Mucosa of gallbladder (tissue), 1 donor: ENCODE measurements at regions not wholly inside any gene's neighbourhood (a gene's known extent, or its start where the extent isn't known, plus 50 kb on each side); places are given as distances from the start of the nearest gene placed in this dataset.
"Not testable (repeated sequence)": the region's sequence is repeated elsewhere in the genome, so short reads cannot be mapped to it uniquely, and the experiment has no call there.

Experiments
- DNase-seq: peaks from one replicate; pipeline ENCODE4 v3.0.0-alpha.2; 2020; ENCODE audit warnings: low spot score
- donor health status: DM: no; HTN: no; CAD: no.

- DNase-seq, result no peak
Measured at GRCh38 chr14:88983755-88984154, 159.3 kb downstream of the TTC8 start.

DNA sequence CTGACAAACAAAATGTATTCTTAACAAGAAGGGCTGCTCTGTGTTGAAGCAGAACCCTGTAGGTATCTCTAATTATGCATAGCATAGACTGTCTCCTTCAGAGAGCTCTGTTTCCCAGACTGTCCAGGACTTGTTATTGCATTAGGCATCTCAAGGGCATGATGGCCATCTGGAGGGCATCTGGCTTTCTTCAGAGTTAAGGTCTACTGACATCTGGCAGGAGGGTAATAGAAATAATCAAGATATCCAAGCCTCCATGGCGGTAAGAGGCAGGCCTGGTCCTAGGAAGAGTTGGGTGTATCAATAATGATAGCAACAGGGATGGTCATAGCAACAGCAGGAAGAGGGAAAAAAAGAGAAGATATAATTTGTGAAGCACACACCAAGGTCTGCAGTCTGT, 161.2 kb downstream of the TTC8 start:
- DNase-seq, result no peak

DNA sequence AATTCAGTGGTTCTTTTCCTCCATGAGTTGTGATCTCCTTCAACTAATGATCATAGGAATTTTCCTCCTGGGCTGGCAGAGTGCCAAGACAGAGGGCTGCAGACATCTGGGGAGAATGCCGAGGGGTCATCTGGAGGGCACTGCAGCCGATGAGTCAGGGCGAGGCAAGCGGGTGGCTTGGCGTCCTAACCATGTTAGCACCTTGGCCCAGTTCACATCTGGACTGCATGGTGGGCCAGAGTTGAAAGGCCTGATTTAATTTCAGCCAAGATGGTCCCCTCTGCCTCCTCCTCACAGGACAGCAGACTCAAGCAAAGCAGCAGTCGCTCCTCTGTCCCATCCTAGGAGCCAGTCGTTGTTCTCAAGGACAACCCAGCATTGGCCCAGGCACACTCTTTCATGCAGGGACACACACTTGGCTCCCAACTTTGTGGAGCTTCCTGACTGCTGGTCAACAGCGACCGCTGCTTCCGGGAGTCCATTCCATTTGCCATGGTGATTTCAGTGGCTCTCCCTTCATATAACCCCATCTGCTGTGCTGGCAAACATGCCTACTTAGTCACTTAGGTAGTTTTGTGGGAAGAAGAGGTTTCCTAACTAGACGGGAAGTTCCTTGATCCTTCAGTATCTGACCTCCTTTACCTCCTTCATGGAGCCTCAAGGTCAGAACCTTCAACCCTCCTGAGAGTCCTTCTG, 161.8 kb downstream of the TTC8 start:
- no peak for DNase-seq

DNA sequence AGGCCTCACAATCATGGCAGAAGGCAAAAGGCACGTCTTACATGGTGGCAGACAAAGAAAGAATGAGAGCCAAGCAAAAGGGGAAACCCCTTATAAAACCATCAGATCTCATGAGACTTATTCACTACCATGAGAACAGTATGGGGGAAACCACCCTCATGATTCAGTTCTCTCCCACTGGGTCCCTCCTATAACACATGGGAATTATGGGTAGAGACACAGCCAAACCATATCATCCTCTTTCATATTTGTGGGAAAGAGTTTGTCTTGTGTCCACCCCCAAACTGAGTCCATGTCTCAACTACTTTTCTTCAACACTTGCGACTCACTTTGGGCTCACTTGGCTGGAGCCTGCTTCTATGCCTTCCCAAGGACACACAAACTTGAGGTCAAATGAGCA, 162.5 kb downstream of the TTC8 start:
- DNase-seq, result not testable (repeated sequence)

GRCh38 chr14:88987516-88987915, 163.1 kb downstream of the TTC8 start:
- no peak for DNase-seq

DNA sequence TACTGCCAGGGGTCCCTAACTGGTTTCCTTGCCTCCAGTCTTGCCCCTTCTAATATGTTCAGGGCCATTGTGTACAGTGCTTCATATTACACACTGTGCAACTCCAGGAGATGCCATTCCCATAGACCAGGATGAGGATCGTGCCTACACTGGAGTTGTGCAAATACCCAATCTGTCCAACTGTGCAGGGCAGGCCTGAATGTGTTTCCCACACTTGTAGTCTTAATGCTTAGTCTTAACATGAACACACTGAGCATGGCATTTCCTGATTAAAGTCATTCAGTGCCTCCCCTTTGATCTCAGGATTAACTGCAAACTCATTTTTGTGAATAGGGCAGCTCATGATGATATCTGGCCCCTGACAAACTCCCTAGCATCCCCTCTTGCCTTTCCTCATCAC, 165.5 kb downstream of the TTC8 start:
- no peak for DNase-seq

- DNase-seq, result no peak
Measured at GRCh38 chr14:88990856-88991255, 166.4 kb downstream of the TTC8 start.

- no peak for DNase-seq
Measured at GRCh38 chr14:88992011-88992410, 167.6 kb downstream of the TTC8 start.

DNA sequence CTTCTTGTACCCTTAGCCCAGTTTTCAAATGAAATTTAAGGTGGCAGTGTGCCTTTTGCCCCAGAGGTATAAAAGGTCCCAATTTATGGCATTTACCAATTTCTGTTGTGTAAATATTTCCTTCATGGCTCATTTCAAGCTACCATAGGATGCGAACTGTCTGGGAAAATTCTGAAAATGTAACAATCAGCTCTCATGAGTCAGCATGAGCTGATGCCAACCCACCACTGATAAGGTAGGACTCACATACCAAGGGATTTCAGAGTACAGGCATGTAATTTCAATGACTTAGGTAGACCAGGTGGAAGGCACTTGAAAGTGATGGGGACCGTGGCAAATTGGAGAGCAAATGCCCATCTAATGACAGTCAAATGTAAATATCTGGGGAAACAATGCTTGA, 169.5 kb downstream of the TTC8 start:
- no peak for DNase-seq

- no peak for DNase-seq
Measured at GRCh38 chr14:88995437-88996198, 171.2 kb downstream of the TTC8 start.

- DNase-seq, result no peak
Measured at GRCh38 chr14:88998027-88998426, 173.6 kb downstream of the TTC8 start.

DNA sequence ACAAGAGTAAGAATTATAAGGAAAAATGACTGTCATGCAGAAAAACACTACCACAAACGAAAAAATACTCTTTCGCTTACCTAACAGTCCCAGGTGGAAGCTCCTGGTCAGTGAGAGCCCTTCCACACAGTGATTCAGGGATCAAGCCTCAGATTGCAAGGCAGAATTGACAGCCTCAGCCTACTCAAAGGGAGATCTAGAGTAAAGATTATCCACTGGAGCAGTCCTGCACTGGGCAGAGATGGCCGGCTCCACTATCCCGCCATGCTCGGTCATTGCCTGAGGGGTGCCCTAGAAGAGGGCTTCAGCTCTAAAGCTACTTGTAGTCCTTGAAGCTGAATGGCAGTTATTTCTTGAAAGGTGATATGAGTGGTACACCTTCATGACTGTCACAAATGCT, 174.7 kb downstream of the TTC8 start:
- DNase-seq, result no peak

DNA sequence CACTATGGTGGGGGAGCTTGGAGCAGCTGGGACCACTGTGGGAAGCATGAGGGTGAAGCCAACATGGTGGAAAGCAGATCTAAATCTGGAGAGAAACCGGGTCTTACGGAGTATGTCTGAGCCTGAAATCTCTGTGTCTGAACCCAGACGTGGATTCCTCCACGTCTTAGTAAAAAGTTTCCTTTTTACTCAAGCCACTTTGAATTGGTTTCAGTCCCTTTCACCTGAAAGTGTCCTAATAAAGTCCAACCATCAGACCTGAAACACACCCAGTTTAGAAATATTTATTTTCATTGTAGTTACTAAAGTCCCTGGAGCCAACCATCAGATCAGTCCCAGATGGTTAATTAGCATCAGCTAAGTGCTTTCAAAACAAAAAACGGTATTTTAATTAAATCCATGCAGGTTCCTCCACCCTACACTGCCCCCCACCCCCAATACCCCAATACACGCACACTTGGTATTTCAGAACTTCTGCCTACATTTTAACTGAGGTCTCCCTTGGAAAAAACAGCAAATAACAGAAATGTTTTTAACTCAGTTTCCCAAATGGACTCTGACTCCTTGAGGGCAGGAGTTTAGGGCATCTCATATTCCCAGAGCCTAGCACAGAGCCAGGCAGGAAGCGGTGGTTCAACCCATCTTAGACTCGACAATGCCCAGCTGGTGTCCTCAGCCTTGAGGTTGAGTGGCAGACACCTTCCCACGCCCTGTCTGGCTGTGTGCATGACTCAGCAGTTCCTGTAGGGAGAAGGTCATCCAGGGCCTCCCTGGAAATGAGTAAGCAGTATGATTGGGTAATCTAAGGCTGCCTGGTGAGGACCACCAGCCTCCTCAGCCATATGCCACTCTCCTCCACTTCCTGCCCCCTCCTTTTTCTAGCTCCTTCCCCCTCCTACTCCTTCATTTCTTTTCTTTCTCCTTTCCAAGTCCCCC, 175.8 kb downstream of the TTC8 start:
- DNase-seq, result no peak

GRCh38 chr14:89004166-89004565, 179.7 kb downstream of the TTC8 start:
- DNase-seq, result no peak

DNA sequence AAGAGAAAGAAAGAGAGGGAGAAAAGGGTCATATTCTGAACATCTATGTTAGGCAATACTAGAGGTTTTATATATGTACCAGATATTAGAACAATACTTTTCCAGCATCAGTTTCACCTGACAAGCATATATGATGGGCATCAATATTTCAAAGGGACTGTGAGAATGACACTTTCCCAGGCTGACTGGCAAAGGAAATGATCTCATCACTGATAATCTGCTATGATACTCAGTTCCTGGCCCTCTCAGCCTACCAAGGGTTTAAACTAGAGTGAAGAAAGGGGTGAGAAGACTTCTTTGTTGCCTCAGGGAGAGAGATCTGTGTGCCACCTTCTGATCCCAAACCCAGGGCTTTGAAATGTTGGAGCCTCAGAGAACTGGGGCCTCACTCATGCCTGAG, 183.5 kb downstream of the TTC8 start:
- DNase-seq, result no peak

DNA sequence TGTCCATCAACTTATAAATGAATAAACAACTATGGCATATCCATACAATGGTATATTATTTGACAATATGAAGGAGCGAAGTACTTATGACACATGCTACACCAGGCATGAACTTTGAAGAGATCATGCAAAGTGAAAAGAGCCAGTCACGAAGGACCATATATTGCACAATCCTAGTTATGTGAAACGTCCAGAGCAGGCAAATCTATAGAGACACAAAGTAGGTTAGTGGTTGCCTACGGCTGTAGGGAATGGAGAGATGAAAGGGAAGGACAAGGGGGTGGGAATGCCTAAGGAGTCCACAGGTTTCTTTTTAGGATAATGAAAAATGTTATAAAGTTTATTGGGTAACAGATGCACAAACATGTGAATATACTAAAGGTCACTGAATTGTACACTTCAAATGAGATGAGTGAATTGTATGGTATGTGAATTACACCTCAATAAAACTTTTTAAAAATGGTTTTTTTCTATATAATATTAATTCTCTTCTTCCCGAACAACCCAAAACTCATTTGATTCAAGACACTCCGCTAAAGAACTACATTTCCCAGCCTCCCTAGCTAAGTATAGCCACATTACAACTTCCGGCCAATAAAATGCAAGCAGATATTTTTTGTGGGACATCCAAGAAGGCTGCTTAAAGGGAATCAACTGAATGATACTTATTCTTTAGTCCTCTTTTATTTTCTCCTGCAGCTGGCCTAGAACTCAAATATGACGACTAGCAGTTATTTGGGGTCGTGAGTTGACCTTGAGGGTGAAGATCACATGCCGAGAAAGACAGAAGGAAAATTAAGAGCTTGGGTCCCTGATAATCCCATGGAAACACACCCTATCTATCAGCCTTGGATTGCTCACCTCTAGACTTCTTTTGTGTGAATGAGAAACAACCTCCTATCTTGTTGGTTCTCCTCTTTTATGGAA, 187.2 kb downstream of the TTC8 start:
- no peak for DNase-seq

DNA sequence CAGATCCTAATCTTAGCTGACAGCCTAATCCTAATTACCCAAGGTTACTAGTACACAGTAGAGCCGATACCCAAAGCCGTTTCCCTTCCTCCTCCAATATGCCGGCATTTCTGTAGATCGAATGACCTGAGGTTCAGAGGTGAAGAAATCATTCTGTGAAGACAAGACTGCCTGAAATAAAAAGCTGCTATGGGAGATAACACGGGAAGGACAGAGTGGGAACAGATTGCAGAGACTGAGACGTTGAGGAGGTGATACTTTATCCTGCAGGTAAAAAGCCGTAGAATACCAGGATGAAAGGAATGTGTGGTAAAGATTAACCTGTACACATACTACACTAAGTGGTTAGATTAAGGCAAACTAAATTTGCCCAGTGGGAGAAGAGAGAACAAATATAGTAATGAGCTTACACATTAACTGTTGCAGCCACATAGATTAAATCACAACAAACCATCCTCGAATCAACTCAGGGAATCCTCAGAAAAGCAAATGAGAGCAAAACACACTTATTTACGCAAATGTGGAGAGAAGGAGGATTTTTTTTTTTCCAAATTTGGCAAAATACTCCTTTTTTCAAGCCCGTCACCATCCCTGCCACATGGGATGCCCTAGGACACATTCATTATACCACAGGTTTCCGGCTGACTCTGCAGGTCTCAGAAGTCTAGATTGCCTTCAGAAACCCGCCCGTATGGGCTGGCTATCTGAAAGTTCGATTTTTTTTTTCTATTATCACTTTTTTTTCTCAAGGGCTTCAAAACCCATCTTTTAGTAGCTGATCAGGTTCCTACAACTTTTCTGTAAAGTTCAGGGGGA, 188.0 kb downstream of the TTC8 start:
- no peak for DNase-seq

DNA sequence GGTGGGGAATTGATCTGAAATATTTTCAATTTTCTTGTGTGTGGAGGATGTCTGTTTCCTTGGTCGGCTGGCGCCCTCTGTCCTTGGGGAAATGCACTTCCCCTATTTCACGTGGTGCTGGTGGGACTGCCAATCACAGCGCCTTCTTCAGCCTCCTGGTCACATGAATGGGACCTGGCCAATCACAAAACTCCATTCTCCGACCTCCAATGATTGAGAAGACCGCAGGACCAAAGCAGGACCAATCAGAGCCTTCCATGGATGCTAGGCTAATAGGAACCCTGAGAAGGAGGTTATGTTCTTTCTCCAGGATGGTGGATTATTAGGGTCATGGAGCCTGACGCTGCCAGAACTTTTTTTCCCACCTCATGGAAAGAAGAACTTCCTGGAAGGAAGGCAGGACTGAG, 188.7 kb downstream of the TTC8 start:
- DNase-seq, result no peak

DNA sequence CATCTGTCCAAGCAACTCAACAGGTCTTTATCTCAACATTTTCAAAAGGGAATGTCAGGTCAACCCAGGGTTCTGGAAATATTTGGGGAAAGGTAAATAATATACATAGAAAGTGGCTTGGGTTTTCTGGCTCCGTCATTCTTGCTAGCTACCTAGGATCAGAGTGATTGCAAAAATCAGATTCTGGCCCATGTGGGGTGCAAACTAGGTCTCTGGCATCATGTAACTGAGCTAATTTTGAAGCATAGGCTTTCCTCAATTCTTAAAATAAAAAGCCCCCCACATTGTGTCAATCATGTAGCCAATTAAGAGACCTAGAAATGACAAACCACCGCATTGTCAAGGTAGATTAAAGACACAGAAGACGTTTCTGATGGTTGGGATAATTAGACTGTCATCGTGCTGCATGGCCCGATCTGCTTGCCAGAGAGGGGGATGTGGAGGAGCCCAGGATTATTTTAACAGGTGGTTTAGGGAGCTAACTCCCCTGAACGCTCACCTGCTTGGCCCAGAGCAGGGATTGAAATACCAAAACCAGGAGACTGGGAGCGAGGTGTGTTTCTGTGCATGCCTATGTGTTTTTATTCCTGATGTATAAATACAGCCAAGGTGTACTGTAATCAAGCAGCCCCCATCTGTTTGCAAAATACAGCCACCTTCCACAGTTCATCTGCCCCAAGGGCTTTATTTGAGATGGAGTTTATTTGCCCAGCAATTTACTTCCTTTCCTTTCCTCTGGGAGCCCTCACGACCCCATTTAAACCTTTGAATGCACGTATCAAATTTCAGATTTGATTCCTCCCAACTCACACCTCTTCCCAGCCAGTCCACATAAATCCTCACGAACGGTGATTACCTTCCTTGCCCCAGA, 189.5 kb downstream of the TTC8 start:
- no peak for DNase-seq

- no peak for DNase-seq
Measured at GRCh38 chr14:89014569-89014850, 190.1 kb downstream of the TTC8 start.
